Tibial nerve (tissue), 4 donors: ENCODE measurements at regions not wholly inside any gene's neighbourhood (a gene's known extent, or its start where the extent isn't known, plus 50 kb on each side); places are given as distances from the start of the nearest gene placed in this dataset.

Experiments
- CTCF ChIP-seq, 5 experiments: fragments of 200-600 bp in 3 of 5; fragments of 450-650 bp in 2 of 5; sonication (generic) in 3 of 5; IDR thresholded peaks; one replicate each; pipeline ENCODE4 v1.5.1; 2016 to 2019; ENCODE audit warnings: antibody characterized with exemption in 5 of 5, mild to moderate bottlenecking in 3 of 5, moderate library complexity in 2 of 5
- EP300 ChIP-seq, 2 donors: sonication (generic); formaldehyde crosslinking; IDR thresholded peaks; one replicate each; pipeline ENCODE4 v1.6.1; 2017; ENCODE audit warnings: antibody characterized with exemption in 2 of 2, mild to moderate bottlenecking in 1 of 2
- POLR2A ChIP-seq, 2 donors: fragments of 450-650 bp; IDR thresholded peaks; one replicate each; pipeline ENCODE4 v1.6.1; 2017; ENCODE audit warnings: antibody characterized with exemption in 2 of 2, mild to moderate bottlenecking in 2 of 2, moderate library complexity in 2 of 2

DNA sequence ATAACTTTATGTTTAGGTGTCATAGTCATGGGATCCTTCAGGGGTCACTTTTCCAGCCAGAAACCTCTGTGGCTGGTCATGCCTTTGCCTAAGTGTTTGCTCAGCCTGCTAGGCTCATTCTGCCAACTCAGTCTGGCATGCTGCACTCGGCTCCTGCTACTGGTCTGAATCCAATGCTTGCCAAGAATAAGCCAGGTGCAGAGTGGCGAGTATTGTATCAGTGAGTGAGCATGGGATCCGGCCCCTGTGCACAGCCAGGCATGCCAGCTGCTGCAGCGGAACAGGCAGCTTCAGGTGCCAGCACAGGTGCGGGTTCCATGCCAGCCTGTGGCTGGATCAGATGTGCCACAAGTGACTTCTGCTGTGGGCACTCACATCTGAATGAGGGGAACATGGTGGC, 1269.3 kb upstream of the CNTN5 start:
- no peak for TF ChIP-seq CTCF (IDR thresholded peaks at IDR 0.05)
- TF ChIP-seq POLR2A (IDR thresholded peaks at IDR 0.05): no peak
- no peak for TF ChIP-seq EP300 (IDR thresholded peaks at IDR 0.05)
